GM18499 (cell line): ENCODE measurements at regions not wholly inside any gene's neighbourhood (a gene's known extent, or its start where the extent isn't known, plus 50 kb on each side); places are given as distances from the start of the nearest gene placed in this dataset.
"Not testable (repeated sequence)": the region's sequence is repeated elsewhere in the genome, so short reads cannot be mapped to it uniquely, and the experiment has no call there.

Source experiments
- ATAC-seq: cut with Tn5 transposase; IDR thresholded peaks from one replicate; pipeline ENCODE4 v1.9.1; 2021; ENCODE audit warnings: moderate number of reproducible peaks; ENCODE audit not compliant: insufficient read depth, unreplicated experiment

DNA sequence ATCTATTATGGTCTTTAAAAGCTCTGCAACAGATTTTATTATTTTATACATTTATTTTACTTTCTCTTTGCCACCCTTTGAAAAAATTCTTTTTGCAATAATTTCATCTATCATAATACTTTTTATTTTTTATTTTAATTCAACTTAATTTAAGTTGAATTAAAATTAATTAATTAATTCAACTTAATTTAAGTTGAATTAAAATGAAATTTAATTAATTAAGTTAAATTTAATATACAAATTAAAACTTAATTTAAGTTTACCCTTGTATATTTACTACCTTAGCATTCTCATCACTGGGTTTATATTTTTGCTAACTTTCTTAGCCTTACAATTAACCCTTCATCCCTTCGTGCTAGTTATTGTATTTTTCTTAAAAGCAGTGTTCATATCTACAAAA, 301.4 kb downstream of the SLITRK5 start:
- no peak for ATAC-seq

DNA sequence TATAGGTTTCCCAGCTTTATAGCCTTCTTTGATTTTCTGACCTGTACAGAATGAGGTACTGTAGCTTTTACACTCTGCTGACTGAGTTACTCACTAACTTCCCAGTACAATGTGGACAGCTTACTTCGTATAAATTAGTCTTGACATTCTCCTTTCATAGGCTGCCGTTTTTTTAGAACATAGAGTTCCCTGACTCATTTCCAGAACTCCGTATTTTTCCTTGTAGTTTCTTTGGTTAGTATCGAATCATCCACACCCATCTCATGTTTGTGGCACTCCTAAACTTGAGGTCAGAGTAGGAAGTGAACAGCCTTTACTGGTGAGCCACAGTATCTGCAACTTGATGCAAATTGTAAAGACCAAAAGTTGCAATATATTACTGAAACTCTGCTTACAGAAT, 303.9 kb downstream of the SLITRK5 start:
- no peak for ATAC-seq

DNA sequence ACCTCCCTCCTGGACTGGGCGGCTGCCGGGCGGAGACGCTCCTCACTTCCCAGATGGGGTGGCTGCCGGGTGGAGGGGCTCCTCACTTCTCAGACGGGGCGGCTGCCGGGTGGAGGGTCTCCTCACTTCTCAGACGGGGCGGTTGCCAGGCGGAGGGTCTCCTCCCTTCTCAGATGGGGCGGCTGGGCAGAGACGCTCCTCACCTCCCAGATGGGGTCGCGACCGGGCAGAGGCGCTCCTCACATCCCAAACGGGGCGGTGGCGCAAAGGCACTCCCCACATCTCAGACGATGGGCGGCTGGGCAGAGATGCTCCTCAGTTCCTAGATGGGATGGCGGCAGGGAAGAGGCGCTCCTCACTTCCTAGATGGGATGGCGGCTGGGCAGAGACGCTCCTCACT, 305.5 kb downstream of the SLITRK5 start:
- not testable (repeated sequence) for ATAC-seq

DNA sequence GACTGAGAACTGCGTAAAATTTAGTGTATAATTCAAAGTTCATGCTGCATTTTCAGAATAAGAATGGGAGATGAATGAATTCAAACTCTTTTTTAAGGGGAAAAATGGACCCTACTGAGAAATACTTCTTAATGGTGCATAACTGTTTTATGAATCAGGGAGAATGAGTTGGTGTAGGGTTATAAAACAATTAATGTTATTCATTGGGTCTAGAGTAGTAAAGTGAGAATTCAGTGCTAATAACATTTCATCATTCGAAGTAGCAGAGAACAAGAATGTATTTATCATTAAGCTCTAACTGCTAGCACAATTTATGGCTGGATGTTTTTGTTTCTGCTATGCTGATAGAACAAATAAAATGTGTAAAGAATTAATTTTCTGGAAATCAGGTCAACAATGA, 310.2 kb downstream of the SLITRK5 start:
- ATAC-seq = no peak

DNA sequence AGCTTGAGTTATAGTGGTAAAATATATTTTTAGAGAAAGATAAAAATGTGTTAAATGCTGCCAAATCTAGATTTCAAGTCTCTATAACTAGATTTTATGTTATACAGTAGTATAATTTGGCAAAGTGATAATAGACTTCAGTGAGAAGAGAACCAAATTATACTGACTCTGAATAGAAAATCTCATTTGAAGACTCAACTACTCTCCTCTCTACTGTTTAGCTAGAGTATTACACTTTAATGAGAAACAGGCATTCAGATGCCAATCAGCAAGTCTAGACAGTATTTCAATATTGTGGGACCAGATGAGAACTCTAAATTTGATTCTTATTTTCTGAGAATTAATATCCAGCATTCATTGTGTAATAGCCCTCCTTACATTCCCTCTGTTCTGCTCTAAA, 311.2 kb downstream of the SLITRK5 start:
- ATAC-seq = no peak

DNA sequence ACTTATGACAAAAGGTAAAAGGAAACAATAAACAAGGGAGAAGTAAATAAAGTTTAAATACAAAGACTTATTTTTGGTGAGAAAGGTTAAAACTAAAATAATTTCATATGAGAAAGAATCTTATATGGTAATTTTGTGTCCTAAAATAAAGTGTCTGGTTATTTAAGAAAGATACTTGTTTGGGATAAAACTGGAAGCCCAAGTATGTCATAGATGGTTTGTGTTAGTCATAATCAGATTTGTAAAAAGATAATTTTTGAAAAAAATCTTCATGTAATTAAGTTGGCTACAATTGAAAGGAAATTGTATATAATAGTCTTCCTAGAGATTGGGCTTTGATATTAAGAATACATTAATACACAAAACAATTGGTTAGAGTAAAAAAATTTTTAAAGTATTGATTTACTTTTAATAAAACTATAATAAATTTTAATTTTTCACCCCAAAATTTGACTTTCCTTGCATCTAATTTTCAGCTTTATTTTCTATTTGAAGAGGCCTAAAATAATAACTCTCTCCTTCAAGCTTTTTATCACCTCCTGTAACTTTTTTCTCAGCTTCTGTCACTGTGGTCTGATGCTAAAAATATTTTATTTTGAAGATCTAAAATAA, 315.6 kb downstream of the SLITRK5 start:
- no peak for ATAC-seq

DNA sequence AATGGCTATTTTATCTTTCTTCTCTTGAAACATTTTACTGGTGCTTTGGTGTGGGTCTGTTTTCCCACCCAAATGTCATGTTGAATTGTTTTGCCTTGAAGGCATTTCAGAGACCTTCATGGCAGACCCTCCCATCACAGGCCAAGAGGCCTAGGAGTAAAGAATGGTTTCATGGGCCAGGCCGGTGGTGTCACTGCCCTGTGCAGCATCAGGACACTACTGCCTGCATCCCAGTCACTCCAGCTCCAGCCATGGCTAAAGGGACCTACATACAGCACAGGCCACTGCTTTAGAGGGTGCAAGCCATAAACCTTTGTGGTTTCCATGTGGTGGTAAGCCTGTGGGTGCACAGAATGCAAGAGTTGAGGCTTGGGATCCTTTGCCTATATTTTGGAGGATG, 326.9 kb downstream of the SLITRK5 start:
- ATAC-seq = no peak

DNA sequence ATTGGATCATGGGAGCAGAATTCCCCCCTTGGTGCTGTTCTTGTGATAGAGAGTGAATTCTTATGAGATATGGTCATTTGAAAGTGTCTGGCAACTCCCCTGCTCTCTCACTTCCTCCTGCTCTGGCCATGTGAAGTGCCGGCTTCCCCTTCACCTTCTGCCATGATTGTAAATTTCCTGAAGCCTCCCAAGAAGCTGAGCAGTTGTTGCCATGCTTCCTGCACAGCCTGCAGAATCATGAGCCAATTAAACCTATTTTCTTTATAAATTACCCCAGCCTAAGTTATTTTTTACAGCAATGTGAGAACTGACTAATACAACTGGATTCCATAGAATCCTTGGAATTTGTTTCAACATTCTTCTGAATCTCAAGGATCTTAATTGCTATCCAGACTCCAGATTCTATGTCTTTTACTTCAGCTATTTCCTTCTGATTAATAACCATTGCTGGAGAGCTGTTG, 328.1 kb downstream of the SLITRK5 start:
- no peak for ATAC-seq

DNA sequence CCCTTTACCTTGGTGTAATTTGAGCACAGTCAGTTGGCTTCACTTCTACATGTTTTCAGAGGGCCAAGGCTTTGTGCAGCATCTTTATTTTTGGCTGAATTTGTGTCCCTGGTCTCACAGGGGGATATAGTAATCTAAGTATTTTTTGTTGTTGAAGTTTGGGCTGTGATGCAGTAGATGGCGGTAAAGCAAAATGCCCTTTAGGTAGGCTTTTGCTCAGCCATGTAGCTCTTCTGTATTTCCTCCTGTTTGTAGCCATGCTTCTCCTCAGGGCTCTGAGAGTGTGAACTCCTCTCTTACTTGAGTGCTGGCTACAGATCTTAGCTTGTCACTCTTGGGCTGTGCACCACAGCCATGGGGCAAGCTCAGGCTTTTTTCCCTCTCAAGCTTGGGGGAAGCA, 328.6 kb downstream of the SLITRK5 start:
- no peak for ATAC-seq

DNA sequence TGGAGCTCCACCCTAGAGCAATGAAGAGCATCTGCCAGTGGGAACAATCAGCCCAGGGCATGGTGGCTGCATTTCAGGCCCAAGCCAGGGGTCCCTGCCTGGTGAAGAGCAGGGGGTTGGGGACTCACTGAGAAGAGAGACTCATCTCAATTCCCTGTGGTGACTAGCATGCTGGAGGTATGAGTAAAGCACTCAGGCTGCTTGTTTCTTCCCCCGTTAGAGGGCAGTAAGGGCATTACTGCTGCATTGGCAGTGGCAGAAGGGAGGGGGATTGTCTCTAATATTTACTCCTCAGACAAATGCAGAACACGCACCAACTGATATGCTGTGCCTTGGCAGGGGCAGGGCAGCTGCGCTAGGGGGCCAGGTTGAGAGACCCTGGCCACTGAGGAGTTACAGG, 329.1 kb downstream of the SLITRK5 start:
- no peak for ATAC-seq

DNA sequence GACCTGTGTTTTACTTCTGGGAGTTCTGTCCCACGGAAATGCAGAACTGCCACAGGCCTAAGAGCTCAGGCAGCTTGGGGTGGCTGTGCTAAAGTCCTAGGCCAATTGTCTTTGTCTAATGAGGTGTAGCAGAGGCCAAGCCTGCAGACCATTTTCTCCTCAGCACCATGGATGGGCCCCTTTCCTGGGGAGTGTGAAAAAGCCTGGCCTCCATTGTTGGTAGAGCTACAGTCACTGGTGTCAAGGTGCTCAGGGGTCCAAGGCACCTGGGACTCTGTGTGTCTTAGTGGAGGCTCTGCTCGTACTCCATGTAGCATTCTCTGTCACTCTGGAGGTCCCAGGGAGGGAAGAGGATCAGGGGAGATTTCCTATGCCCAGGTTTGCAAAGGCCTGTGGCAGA, 329.6 kb downstream of the SLITRK5 start:
- no peak for ATAC-seq

DNA sequence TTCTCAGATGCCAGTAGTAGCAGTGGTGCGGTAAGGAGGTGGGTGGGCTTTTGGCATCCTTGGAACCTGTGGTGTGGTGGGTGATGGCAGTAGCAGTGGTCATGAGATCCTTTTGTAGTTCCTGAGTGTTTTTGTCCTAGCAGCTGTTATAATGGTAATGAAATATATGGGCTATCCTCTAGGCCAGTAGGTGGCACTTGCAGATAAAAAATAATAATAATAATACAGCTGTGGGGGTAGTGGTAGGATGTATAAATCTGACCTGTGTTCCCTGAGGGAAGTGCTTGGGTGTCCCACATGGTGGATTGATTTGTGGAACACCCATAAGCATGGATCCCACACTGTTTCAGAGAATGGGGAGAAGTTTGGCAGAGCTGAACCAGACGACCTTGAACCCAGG, 334.0 kb downstream of the SLITRK5 start:
- ATAC-seq = no peak

DNA sequence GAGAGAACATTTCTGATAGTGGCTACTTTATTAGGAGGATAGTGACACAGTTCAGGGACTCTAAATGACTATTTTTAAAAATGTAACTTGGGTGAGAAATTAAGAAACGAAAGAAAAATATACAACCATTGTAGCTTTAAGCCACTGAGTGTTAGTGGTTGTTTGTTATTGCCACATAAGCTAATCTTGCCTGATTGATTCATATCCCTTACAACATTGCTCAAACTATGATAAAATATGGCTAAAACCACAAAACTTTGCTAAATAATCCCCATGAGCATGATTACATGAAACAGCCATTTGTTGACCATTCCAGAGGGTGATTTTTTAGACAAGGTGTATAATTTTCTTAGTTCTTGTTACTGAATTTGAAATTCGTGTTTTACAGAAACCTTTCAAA, 343.4 kb downstream of the SLITRK5 start:
- no peak for ATAC-seq

DNA sequence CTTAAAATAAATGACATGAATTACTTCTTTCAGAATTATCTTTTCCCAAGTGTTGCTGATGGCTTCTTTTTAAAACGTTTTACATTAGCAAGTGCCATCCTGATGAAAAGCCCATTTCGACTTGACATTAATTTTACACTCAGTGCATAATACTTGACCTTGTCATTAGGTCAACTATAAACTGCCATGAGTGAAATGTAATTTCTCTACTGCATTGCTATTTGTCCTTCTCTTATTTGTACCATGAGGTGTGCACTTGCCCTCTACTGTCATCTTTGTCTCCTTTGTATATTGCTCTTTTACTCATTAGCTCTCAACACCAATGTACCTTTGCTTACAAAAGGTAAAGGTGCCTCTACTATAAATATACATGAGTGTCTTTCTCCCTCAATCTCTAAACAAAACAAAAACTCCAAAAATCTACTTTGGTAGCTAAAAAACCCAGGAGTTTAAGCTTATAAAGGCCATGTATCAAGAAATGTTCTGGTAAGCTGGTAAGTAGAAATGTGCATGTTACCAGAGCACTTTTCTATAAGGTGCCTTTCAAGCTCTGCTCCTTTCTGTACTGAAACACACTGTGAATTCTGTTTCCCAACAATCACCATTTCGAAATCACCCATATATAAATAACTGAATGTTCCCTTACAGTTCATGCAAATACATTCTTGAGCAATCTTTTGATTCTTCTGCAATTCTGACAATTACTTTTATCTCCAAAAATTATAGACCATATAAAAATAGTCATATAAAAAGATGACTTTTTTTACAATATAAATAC, 351.4 kb downstream of the SLITRK5 start:
- ATAC-seq = no peak

DNA sequence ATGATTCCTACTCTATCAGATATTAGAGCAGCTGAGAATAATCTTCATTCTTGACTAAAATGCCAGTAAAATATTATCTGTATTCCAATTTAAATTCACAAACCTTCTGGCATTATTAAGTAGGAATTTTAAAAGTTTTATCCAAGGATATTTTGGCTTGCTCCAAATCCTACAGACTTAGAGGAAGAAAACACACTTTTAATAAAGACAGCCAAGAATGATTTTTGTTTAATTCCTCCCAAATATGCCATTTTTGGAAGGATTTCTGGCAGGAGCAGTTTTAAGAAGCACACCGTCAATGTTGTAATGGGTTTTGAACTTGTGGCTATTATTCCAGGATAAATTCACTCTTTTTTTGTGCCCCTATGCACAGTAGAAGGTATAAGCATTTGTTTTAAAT, 355.1 kb downstream of the SLITRK5 start:
- no peak for ATAC-seq

DNA sequence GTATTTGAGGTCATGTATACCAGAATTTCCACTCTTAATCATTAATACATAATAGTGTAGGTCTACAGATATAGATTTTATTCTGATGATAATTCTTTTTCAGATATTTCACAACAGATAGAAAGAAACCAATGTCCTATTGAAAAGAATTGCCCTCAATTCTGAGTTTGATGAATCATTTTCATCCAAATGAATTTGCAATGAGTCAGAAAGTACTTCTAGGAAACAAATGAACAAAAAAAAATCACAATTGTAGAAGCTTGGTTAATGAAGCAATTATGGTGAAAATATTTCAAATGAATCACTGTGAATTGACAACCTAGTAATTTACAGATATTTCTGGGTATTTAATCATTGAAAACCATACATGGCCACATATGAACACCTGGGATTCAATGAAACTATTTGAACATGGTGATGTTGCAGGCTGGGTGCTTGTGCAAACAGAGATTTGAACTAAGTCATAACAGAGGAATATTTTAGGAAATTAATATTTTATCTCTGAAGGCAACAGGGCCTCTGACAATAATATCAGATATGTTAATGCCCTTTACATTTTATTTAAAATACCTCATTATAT, 360.9 kb downstream of the SLITRK5 start:
- no peak for ATAC-seq

DNA sequence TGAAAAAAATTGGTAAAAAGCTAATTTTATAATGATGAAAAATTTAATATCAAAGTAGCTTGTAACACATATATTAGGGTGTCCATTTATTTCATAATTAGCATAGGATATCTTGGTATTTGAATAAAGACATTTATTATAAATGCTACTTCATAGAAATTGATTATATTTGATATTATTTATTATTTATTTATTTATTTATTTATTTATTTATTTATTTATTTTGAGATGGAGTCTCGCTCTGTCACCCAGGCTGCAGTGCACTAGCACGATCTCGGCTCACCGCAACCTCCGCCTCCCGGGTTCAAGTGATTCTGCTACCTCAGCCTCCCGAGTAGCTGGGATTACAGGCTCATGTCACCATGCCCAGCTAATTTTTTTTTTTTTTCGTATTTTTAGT, 365.0 kb downstream of the SLITRK5 start:
- not testable (repeated sequence) for ATAC-seq

DNA sequence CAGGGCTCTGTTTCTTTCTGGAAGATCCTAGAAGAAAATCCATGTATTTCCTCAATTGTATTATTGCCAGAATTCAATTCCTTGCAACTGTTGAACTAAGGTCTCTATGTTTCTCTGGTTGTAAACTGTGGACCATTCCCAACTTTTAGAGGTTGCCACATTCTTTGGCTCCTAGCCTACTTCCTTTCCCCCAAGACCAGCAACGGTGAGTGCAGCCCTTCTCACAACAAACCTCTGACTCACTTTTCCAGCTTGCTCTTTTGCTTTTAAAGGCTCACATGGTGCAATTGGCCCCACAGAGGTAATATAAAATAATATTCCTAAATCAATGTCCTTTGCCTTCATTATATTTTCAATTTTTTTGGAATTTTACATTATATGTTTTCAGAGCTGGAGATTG, 371.3 kb downstream of the SLITRK5 start:
- ATAC-seq = no peak

DNA sequence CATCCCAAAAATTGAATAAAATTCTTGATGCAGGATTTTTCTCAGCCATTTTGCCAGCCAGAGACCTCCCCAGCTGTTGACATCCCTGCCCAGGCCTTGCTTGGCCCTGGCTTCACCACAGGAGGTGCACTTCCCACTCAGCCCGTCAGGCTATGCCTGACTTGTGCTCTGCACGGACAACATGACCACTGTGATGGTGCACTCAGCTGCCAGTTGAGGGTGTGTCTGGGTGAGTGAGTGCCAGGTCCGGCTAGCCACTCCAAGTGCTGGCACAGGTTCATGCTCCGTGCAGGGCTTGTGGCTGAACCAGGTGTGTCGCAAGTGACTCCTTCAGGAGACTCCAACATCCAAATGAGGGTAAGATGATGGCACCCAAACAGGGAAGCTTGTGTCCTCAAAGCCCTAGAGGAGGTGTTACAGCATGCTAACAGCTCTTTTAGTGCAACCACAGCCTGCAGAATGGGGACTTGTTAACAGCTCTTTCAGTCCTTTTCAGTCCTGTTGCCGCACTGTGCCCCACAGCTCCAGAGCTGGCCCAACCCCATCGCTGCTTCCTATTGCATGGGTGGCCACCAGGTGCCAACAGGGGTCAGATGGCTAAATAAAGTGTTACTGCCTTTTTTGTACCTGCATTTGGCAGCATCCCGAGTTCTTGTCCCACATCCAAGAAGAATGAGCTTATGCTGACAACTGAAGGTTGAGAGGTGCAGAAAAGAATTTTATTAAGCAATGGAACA, 380.7 kb downstream of the SLITRK5 start:
- no peak for ATAC-seq

DNA sequence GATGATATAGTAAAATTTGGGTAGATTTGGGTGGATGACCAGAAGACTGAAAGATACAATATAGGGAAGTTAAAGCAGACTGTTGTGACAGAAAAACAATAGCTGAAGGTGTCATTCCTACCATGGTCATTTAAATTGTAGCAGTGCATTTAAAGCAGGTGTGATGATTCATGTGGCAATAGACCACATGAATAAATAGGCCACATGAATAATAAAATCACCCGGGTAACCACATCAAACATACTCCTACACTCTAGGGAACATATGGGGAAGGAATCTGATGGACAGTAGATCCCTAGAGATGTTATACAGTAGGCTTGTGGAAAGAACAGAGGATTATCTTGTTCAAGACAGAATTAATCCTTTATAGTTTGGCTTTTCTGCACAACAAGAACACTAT, 392.6 kb downstream of the SLITRK5 start:
- ATAC-seq = no peak

DNA sequence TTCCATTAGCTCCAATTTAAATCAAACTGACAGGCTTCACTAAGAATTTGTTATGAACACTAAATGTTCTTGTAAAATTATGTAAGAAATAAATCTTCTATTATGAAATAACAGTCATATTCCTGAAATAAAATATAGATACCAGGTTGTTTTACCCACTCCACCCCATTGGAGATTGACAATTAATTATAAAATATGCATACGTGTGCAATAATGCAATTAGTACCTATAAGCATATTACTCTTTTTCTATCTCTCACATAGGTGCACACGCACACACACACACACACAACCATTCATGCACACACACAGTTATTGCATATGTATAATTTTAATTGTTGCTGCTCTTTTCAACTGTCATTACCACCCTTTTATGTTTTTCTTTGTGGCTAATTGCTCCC, 395.7 kb downstream of the SLITRK5 start:
- no peak for ATAC-seq
